Gastrocnemius medialis (tissue), 4 donors: ENCODE measurements at regions not wholly inside any gene's neighbourhood (a gene's known extent, or its start where the extent isn't known, plus 50 kb on each side); places are given as distances from the start of the nearest gene placed in this dataset.

ENCODE experiments used
- ATAC-seq, 2 donors: fragments of 150-250 bp; one replicate each; pipeline ENCODE4 v1.9.1; 2016
- DNase-seq, 2 donors: peaks; one replicate each; pipeline ENCODE4 v3.0.0-alpha.2; 2019
- H3K27ac ChIP-seq, 4 donors: fragments of 200-600 bp; sonication (generic); 1 replicate in 1 of 4; 2 replicates in 3 of 4; pipeline ENCODE4 v1.5.1; 2016 to 2018; ENCODE audit warnings: mild to moderate bottlenecking in 2 of 4, moderate library complexity in 1 of 4
- H3K27me3 ChIP-seq, 3 donors: fragments of 200-600 bp; sonication (generic) in 2 of 3; 1 replicate in 1 of 3; 2 replicates in 2 of 3; pipeline versions ENCODE4 v1.5.1 to v1.6.0; 2016 to 2019; ENCODE audit warnings: mild to moderate bottlenecking in 1 of 3, moderate library complexity in 1 of 3
- H3K36me3 ChIP-seq, 2 donors: fragments of 200-600 bp; sonication (generic) in 1 of 2; one replicate each; pipeline ENCODE4 v1.5.1; 2017 to 2018
- H3K4me1 ChIP-seq, 2 donors: fragments of 200-600 bp; sonication (generic) in 1 of 2; one replicate each; pipeline ENCODE4 v1.5.1; 2016 to 2017; ENCODE audit warnings: mild to moderate bottlenecking in 2 of 2
- H3K4me3 ChIP-seq, 4 donors: fragments of 200-600 bp; sonication (generic) in 3 of 4; 1 replicate in 1 of 4; 2 replicates in 3 of 4; pipeline ENCODE4 v1.5.1; 2016 to 2019; ENCODE audit warnings: mild to moderate bottlenecking in 2 of 4
- H3K9me3 ChIP-seq, 3 donors: fragments of 200-600 bp; sonication (generic) in 2 of 3; 1 replicate in 1 of 3; 2 replicates in 2 of 3; pipeline ENCODE4 v1.5.1; 2016 to 2019
- POLR2A ChIP-seq, 2 donors: fragments of 450-650 bp; IDR thresholded peaks; one replicate each; pipeline ENCODE4 v1.6.1; 2017; ENCODE audit warnings: antibody characterized with exemption in 2 of 2, mild to moderate bottlenecking in 2 of 2, moderate library complexity in 2 of 2
- in situ Hi-C, 4 donors: fragments of 200-750 bp; cut with MboI; loops; one replicate each; pipeline versions ENCODE4 v1.15.0 to v1.8.0; 2017; ENCODE audit warnings: low sequenced_read_pairs in 4 of 4
- intact Hi-C: fragments of 100-400 bp; cut with DNase I; formaldehyde crosslinking; loops from one replicate; pipeline ENCODE4 v1.15.1; 2023; ENCODE audit warnings: low total_unique reads
- TF ChIP-seq, protein P1 (sequence below), 5 experiments: fragments of 450-650 bp in 3 of 5; fragments of 200-600 bp in 2 of 5; sonication (generic) in 2 of 5; IDR thresholded peaks in 4 of 5; conservative IDR thresholded peaks in 1 of 5; 1 replicate in 4 of 5; 2 replicates in 1 of 5; pipeline ENCODE4 v1.5.1; 2016 to 2019; ENCODE audit warnings: antibody characterized with exemption in 5 of 5, mild to moderate bottlenecking in 3 of 5, moderate library complexity in 3 of 5

GRCh38 chr18:25842665-25843064, 247.7 kb downstream of the SS18 start:
- no peak for DNase-seq
- no peaks in the 10 kb centered on the region for H3K27me3 ChIP-seq

GRCh38 chr18:25834061-25834460, 256.4 kb downstream of the SS18 start:
- TF ChIP-seq, protein P1, sequence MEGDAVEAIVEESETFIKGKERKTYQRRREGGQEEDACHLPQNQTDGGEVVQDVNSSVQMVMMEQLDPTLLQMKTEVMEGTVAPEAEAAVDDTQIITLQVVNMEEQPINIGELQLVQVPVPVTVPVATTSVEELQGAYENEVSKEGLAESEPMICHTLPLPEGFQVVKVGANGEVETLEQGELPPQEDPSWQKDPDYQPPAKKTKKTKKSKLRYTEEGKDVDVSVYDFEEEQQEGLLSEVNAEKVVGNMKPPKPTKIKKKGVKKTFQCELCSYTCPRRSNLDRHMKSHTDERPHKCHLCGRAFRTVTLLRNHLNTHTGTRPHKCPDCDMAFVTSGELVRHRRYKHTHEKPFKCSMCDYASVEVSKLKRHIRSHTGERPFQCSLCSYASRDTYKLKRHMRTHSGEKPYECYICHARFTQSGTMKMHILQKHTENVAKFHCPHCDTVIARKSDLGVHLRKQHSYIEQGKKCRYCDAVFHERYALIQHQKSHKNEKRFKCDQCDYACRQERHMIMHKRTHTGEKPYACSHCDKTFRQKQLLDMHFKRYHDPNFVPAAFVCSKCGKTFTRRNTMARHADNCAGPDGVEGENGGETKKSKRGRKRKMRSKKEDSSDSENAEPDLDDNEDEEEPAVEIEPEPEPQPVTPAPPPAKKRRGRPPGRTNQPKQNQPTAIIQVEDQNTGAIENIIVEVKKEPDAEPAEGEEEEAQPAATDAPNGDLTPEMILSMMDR (IDR thresholded peaks at IDR 0.05 in 4 of 5, conservative IDR thresholded peaks at IDR 0.05 in 1 of 5) = no peak
- ATAC-seq = no peak
- Histone ChIP-seq H3K27ac (no peak overlapping the region), H3K4me1 (peaks cover 0 to 4% of the 10 kb centered on the region in 2 donors), H3K9me3 (no peaks in the 10 kb centered on the region), H3K4me3 (no peak overlapping the region), H3K27me3 (no peaks in the 10 kb centered on the region), H3K36me3 (no peaks in the 10 kb centered on the region)
- intact Hi-C loops = no loop called here
- in situ Hi-C loops = loop anchor here in 2 of 4 donors (25.0 kb wide), 2 partner anchors 747 to 947 kb away; no protein-coding TSS in a partner anchor
- no peak for DNase-seq

More at GRCh38 chr18:25842665-25843064, 247.7 kb downstream of the SS18 start:
- Histone ChIP-seq H3K4me1 (no peaks in the 10 kb centered on the region), H3K9me3 (no peaks in the 10 kb centered on the region), H3K4me3 (no peak overlapping the region), H3K27ac (no peak overlapping the region), H3K36me3 (no peaks in the 10 kb centered on the region)
- intact Hi-C loops (no loop called here), in situ Hi-C loops (loop anchor here in 2 of 4 donors (25.0 kb wide), 2 partner anchors 755 to 955 kb away; no protein-coding TSS in a partner anchor)
- TF ChIP-seq, protein P1 (IDR thresholded peaks at IDR 0.05 in 4 of 5, conservative IDR thresholded peaks at IDR 0.05 in 1 of 5) = no peak
- TF ChIP-seq POLR2A (IDR thresholded peaks at IDR 0.05) = no peak
- ATAC-seq = no peak

GRCh38 chr18:25832001-25832604, 258.3 kb downstream of the SS18 start:
- H3K4me3 ChIP-seq = no peak overlapping the region
- DNase-seq (peak; percentile 12 to 39), ATAC-seq (peak; percentile 34 to 71)
- in situ Hi-C loops = loop anchor here in 2 of 4 donors (25.0 kb wide), 2 partner anchors 745 to 945 kb away; no protein-coding TSS in a partner anchor
- H3K36me3 ChIP-seq = no peaks in the 10 kb centered on the region
- intact Hi-C loops = no loop called here
- TF ChIP-seq, protein P1 (IDR thresholded peaks at IDR 0.05 in 4 of 5, conservative IDR thresholded peaks at IDR 0.05 in 1 of 5) = peak; percentile 32 to 67 (median 61)
- TF ChIP-seq POLR2A (IDR thresholded peaks at IDR 0.05) = no peak
- no peaks in the 10 kb centered on the region for H3K27me3 ChIP-seq
- H3K9me3 ChIP-seq = no peaks in the 10 kb centered on the region
- H3K27ac ChIP-seq = no peak overlapping the region
- peaks cover 0 to 4% of the 10 kb centered on the region in 2 donors for H3K4me1 ChIP-seq

DNA sequence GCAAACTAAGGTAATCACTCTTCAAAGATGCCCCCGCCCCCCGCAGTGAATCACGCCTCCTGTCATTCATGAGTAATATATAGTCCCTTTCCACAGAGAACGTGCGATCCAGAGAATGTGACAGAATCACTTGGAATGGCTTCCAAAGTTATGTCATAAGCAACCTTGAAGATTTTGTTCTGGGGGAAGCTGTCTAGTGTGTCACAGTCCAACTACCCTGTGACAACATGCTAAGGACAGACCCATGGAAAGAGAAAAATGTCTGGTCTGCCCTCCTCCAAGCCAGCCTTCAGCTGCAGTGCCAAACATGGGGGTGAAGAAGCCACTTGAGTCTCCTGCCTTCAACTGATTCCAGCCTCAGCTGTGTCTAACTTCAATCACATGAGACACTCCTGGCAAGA, 259.1 kb downstream of the SS18 start:
- DNase-seq (no peak), ATAC-seq (no peak)
- in situ Hi-C loops (loop anchor here in 2 of 4 donors (25.0 kb wide), 2 partner anchors 744 to 944 kb away; no protein-coding TSS in a partner anchor), intact Hi-C loops (no loop called here)
- TF ChIP-seq POLR2A (IDR thresholded peaks at IDR 0.05) = no peak
- TF ChIP-seq, protein P1 (IDR thresholded peaks at IDR 0.05 in 4 of 5, conservative IDR thresholded peaks at IDR 0.05 in 1 of 5) = no peak
- Histone ChIP-seq H3K36me3 (no peaks in the 10 kb centered on the region), H3K27ac (no peak overlapping the region), H3K27me3 (no peaks in the 10 kb centered on the region), H3K4me3 (no peak overlapping the region), H3K4me1 (peaks cover 0 to 4% of the 10 kb centered on the region in 2 donors), H3K9me3 (no peaks in the 10 kb centered on the region)
